GM20431 (cell line): ENCODE measurements at regions not wholly inside any gene's neighbourhood (a gene's known extent, or its start where the extent isn't known, plus 50 kb on each side); places are given as distances from the start of the nearest gene placed in this dataset.
"Not testable (repeated sequence)": the region's sequence is repeated elsewhere in the genome, so short reads cannot be mapped to it uniquely, and the experiment has no call there.

Experiments
- in situ Hi-C: fragments of 300-500 bp; cut with MseI, MboI; formaldehyde crosslinking; loops from one replicate; pipeline ENCODE4 v1.15.0; 2020; ENCODE audit warnings: low sequenced_read_pairs; ENCODE audit not compliant: unreplicated experiment

- in situ Hi-C loops = no loop called here
Measured at GRCh38 chr2:41024816-41025215, 572.9 kb upstream of the SLC8A1 start.

GRCh38 chr2:41026613-41027012 is 574.7 kb upstream of the SLC8A1 start:
- in situ Hi-C loops = no loop called here

GRCh38 chr2:41027095-41027494 is 575.2 kb upstream of the SLC8A1 start:
- in situ Hi-C loops = no loop called here

GRCh38 chr2:41031282-41031681 is 579.4 kb upstream of the SLC8A1 start:
- in situ Hi-C loops = no loop called here

- in situ Hi-C loops = no loop called here
Measured at GRCh38 chr2:41032715-41033114, 580.8 kb upstream of the SLC8A1 start.

GRCh38 chr2:41033127-41033526 is 581.2 kb upstream of the SLC8A1 start:
- in situ Hi-C loops = no loop called here

- in situ Hi-C loops = no loop called here
Measured at GRCh38 chr2:41038408-41038807, 586.5 kb upstream of the SLC8A1 start.

GRCh38 chr2:41039750-41040149 is 587.9 kb upstream of the SLC8A1 start:
- in situ Hi-C loops = not testable (repeated sequence)

GRCh38 chr2:41040782-41041520 is 589.1 kb upstream of the SLC8A1 start:
- in situ Hi-C loops = no loop called here

GRCh38 chr2:41042343-41042742 is 590.5 kb upstream of the SLC8A1 start:
- in situ Hi-C loops = no loop called here

- in situ Hi-C loops = no loop called here
Measured at GRCh38 chr2:41061356-41061755, 609.5 kb upstream of the SLC8A1 start.

GRCh38 chr2:41062336-41062735 is 610.4 kb upstream of the SLC8A1 start:
- in situ Hi-C loops = no loop called here

GRCh38 chr2:41066168-41066567 is 614.3 kb upstream of the SLC8A1 start:
- in situ Hi-C loops = no loop called here

- in situ Hi-C loops = no loop called here
Measured at GRCh38 chr2:41068740-41069139, 616.9 kb upstream of the SLC8A1 start.

- in situ Hi-C loops = no loop called here
Measured at GRCh38 chr2:41078341-41078740, 626.5 kb upstream of the SLC8A1 start.

- in situ Hi-C loops = no loop called here
Measured at GRCh38 chr2:41079011-41079410, 627.1 kb upstream of the SLC8A1 start.

GRCh38 chr2:41084321-41084720 is 632.4 kb upstream of the SLC8A1 start:
- in situ Hi-C loops = no loop called here

GRCh38 chr2:41087946-41088345 is 636.1 kb upstream of the SLC8A1 start:
- in situ Hi-C loops = no loop called here

- in situ Hi-C loops = no loop called here
Measured at GRCh38 chr2:41101281-41101680, 649.4 kb upstream of the SLC8A1 start.

GRCh38 chr2:41109744-41110143 is 657.9 kb upstream of the SLC8A1 start:
- in situ Hi-C loops = no loop called here

GRCh38 chr2:41111836-41112627 is 660.1 kb upstream of the SLC8A1 start:
- in situ Hi-C loops = no loop called here
